ENCODE measurements at regions not wholly inside any gene's neighbourhood (a gene's known extent, or its start where the extent isn't known, plus 50 kb on each side); places are given as distances from the start of the nearest gene placed in this dataset.
"Not testable (repeated sequence)": the region's sequence is repeated elsewhere in the genome, so short reads cannot be mapped to it uniquely, and the experiment has no call there.

GRCh38 chr5:102590467-102590866, 91.7 kb upstream of the SLCO6A1 start:
- Mint-ChIP-seq H3K27ac (ENCODE audit: unreplicated experiment) (no peak overlapping the region), H3K27me3 (ENCODE audit: unreplicated experiment) (no peaks in the 10 kb centered on the region), H3K9me3 (ENCODE audit: unreplicated experiment) (no peaks in the 10 kb centered on the region), H3K4me1 (ENCODE audit: unreplicated experiment) (no peaks in the 10 kb centered on the region), H3K36me3 (ENCODE audit: low read depth, unreplicated experiment) (no peaks in the 10 kb centered on the region), H3K4me3 (ENCODE audit: unreplicated experiment) (no peak overlapping the region)
- TF ChIP-seq CTCF (IDR thresholded peaks at IDR 0.05; ENCODE audit: unreplicated experiment): no peak
- no peak for DNase-seq (ENCODE audit: low spot score)

GRCh38 chr5:102591650-102592049, 92.8 kb upstream of the SLCO6A1 start:
- H3K9me3 Mint-ChIP-seq (ENCODE audit: unreplicated experiment): no peaks in the 10 kb centered on the region
- H3K36me3 Mint-ChIP-seq (ENCODE audit: low read depth, unreplicated experiment): no peaks in the 10 kb centered on the region
- DNase-seq (ENCODE audit: low spot score): no peak
- no peak overlapping the region for H3K27ac Mint-ChIP-seq (ENCODE audit: unreplicated experiment)
- no peak for TF ChIP-seq CTCF (IDR thresholded peaks at IDR 0.05; ENCODE audit: unreplicated experiment)
- no peaks in the 10 kb centered on the region for H3K27me3 Mint-ChIP-seq (ENCODE audit: unreplicated experiment)
- H3K4me3 Mint-ChIP-seq (ENCODE audit: unreplicated experiment): no peak overlapping the region
- no peaks in the 10 kb centered on the region for H3K4me1 Mint-ChIP-seq (ENCODE audit: unreplicated experiment)

GRCh38 chr5:102592586-102592985, 93.8 kb upstream of the SLCO6A1 start:
- not testable (repeated sequence) for H3K36me3 Mint-ChIP-seq (ENCODE audit: low read depth, unreplicated experiment); H3K27me3 Mint-ChIP-seq (ENCODE audit: unreplicated experiment); H3K27ac Mint-ChIP-seq (ENCODE audit: unreplicated experiment); H3K4me3 Mint-ChIP-seq (ENCODE audit: unreplicated experiment); DNase-seq (ENCODE audit: low spot score); H3K9me3 Mint-ChIP-seq (ENCODE audit: unreplicated experiment); H3K4me1 Mint-ChIP-seq (ENCODE audit: unreplicated experiment)

- no peak for DNase-seq (ENCODE audit: low spot score)
- no peaks in the 10 kb centered on the region for H3K9me3 Mint-ChIP-seq (ENCODE audit: unreplicated experiment)
- no peaks in the 10 kb centered on the region for H3K4me1 Mint-ChIP-seq (ENCODE audit: unreplicated experiment)
- no peak overlapping the region for H3K4me3 Mint-ChIP-seq (ENCODE audit: unreplicated experiment)
- H3K27me3 Mint-ChIP-seq (ENCODE audit: unreplicated experiment): no peaks in the 10 kb centered on the region
- TF ChIP-seq CTCF (IDR thresholded peaks at IDR 0.05; ENCODE audit: unreplicated experiment): no peak
- H3K27ac Mint-ChIP-seq (ENCODE audit: unreplicated experiment): no peak overlapping the region
- no peaks in the 10 kb centered on the region for H3K36me3 Mint-ChIP-seq (ENCODE audit: low read depth, unreplicated experiment)
These were observed 95.4 kb upstream of the SLCO6A1 start for GRCh38 chr5:102594192-102594591.

- DNase-seq (ENCODE audit: low spot score): no peak
- no peaks in the 10 kb centered on the region for H3K27me3 Mint-ChIP-seq (ENCODE audit: unreplicated experiment)
- no peaks in the 10 kb centered on the region for H3K4me1 Mint-ChIP-seq (ENCODE audit: unreplicated experiment)
- no peak overlapping the region for H3K4me3 Mint-ChIP-seq (ENCODE audit: unreplicated experiment)
- H3K9me3 Mint-ChIP-seq (ENCODE audit: unreplicated experiment): no peaks in the 10 kb centered on the region
- H3K36me3 Mint-ChIP-seq (ENCODE audit: low read depth, unreplicated experiment): no peaks in the 10 kb centered on the region
- H3K27ac Mint-ChIP-seq (ENCODE audit: unreplicated experiment): no peak overlapping the region
- TF ChIP-seq CTCF (IDR thresholded peaks at IDR 0.05; ENCODE audit: unreplicated experiment): no peak
These were observed 96.5 kb upstream of the SLCO6A1 start for GRCh38 chr5:102595332-102595731.

GRCh38 chr5:102596113-102596512, 97.3 kb upstream of the SLCO6A1 start:
- no peak overlapping the region for H3K4me3 Mint-ChIP-seq (ENCODE audit: unreplicated experiment)
- no peaks in the 10 kb centered on the region for H3K36me3 Mint-ChIP-seq (ENCODE audit: low read depth, unreplicated experiment)
- H3K27me3 Mint-ChIP-seq (ENCODE audit: unreplicated experiment): no peaks in the 10 kb centered on the region
- no peak for TF ChIP-seq CTCF (IDR thresholded peaks at IDR 0.05; ENCODE audit: unreplicated experiment)
- H3K9me3 Mint-ChIP-seq (ENCODE audit: unreplicated experiment): no peaks in the 10 kb centered on the region
- H3K4me1 Mint-ChIP-seq (ENCODE audit: unreplicated experiment): no peaks in the 10 kb centered on the region
- no peak for DNase-seq (ENCODE audit: low spot score)
- no peak overlapping the region for H3K27ac Mint-ChIP-seq (ENCODE audit: unreplicated experiment)
